H9 (cell line): ENCODE measurements at regions not wholly inside any gene's neighbourhood (a gene's known extent, or its start where the extent isn't known, plus 50 kb on each side); places are given as distances from the start of the nearest gene placed in this dataset.
A peak's percentile ranks its signal among the peaks of the same experiment; 100 is the strongest.
"Not testable (repeated sequence)": the region's sequence is repeated elsewhere in the genome, so short reads cannot be mapped to it uniquely, and the experiment has no call there.

ENCODE experiments used
- DNase-seq: peaks from one replicate; pipeline ENCODE4 v3.0.0-alpha.2; 2017
- H2AFZ ChIP-seq: one replicate; pipeline ENCODE4 v1.6.1; 2013; ENCODE audit warnings: mild to moderate bottlenecking, low read length, control low read depth, moderate library complexity
- H2AK5ac ChIP-seq: 2 replicates; pipeline ENCODE4 v1.6.1; 2013; ENCODE audit warnings: low read length, control low read depth, mixed read lengths; ENCODE audit not compliant: insufficient read length
- H2BK120ac ChIP-seq: one replicate; pipeline ENCODE4 v1.6.1; 2013; ENCODE audit warnings: low read depth, mild to moderate bottlenecking, low read length, control low read depth, inconsistent platforms; ENCODE audit not compliant: poor library complexity, severe bottlenecking
- H2BK12ac ChIP-seq: 2 replicates; pipeline ENCODE4 v1.6.1; 2013; ENCODE audit warnings: low read length, control low read depth, mixed read lengths, low read depth; ENCODE audit not compliant: insufficient read length
- H2BK15ac ChIP-seq: 2 replicates; pipeline ENCODE4 v1.6.1; 2013; ENCODE audit warnings: low read depth, low read length, control low read depth
- H2BK20ac ChIP-seq: one replicate; pipeline ENCODE4 v1.6.1; 2013; ENCODE audit warnings: low read depth, mild to moderate bottlenecking, low read length, control low read depth, inconsistent platforms; ENCODE audit not compliant: poor library complexity, severe bottlenecking
- H2BK5ac ChIP-seq: 2 replicates; pipeline ENCODE4 v1.6.1; 2013; ENCODE audit warnings: low read length, control low read depth, mixed read lengths; ENCODE audit not compliant: insufficient read length
- H3K14ac ChIP-seq: 2 replicates; pipeline ENCODE4 v1.6.1; 2013; ENCODE audit warnings: low read length, control low read depth; ENCODE audit not compliant: insufficient read depth
- H3K18ac ChIP-seq: 2 replicates; pipeline ENCODE4 v1.6.1; 2013; ENCODE audit warnings: low read depth, mild to moderate bottlenecking, mixed read lengths, low read length, control low read depth; ENCODE audit not compliant: insufficient read length
- H3K23ac ChIP-seq: 2 replicates; pipeline ENCODE4 v1.6.1; 2013; ENCODE audit warnings: low read length, control low read depth, mixed read lengths, low read depth; ENCODE audit not compliant: insufficient read length
- H3K23me2 ChIP-seq: 2 replicates; pipeline ENCODE4 v1.6.1; 2013; ENCODE audit warnings: low read depth, mild to moderate bottlenecking, mixed read lengths, low read length, control low read depth; ENCODE audit not compliant: insufficient read length, poor library complexity, severe bottlenecking
- H3K27ac ChIP-seq: 2 replicates; pipeline ENCODE4 v1.5.1; 2013; ENCODE audit warnings: low read length, control low read depth, mixed read lengths, low read depth; ENCODE audit not compliant: insufficient read length
- H3K27me3 ChIP-seq: 2 replicates; pipeline ENCODE4 v1.6.1; 2013; ENCODE audit warnings: low read length, control low read depth, inconsistent platforms; ENCODE audit not compliant: insufficient read depth
- H3K4ac ChIP-seq: 2 replicates; pipeline ENCODE4 v1.6.1; 2013; ENCODE audit warnings: low read depth, mild to moderate bottlenecking, control low read depth, inconsistent platforms, low read length, moderate library complexity
- H3K4me1 ChIP-seq: 2 replicates; pipeline ENCODE4 v1.6.1; 2013; ENCODE audit warnings: low read length, control low read depth, inconsistent platforms; ENCODE audit not compliant: insufficient read depth
- H3K4me2 ChIP-seq: 2 replicates; pipeline ENCODE4 v1.6.1; 2013; ENCODE audit warnings: low read length, control low read depth, mixed read lengths; ENCODE audit not compliant: insufficient read length, insufficient read depth
- H3K56ac ChIP-seq: 2 replicates; pipeline ENCODE4 v1.6.1; 2013; ENCODE audit warnings: low read depth, mild to moderate bottlenecking, mixed read lengths, low read length, control low read depth; ENCODE audit not compliant: insufficient read length
- H3K79me1 ChIP-seq: 2 replicates; pipeline ENCODE4 v1.6.1; 2013; ENCODE audit warnings: low read depth, mild to moderate bottlenecking, moderate library complexity, low read length, control low read depth, inconsistent platforms; ENCODE audit not compliant: insufficient read depth, poor library complexity, severe bottlenecking
- H3K79me2 ChIP-seq: 2 replicates; pipeline ENCODE4 v1.6.1; 2013; ENCODE audit warnings: low read length, control low read depth, inconsistent platforms; ENCODE audit not compliant: insufficient read depth
- H3K9ac ChIP-seq: 2 replicates; pipeline ENCODE4 v1.6.1; 2013; ENCODE audit warnings: low read length, control low read depth, mixed read lengths; ENCODE audit not compliant: insufficient read length; ENCODE audit errors: extremely low read depth
- H3K9me3 ChIP-seq: one replicate; pipeline ENCODE4 v1.6.1; 2013; ENCODE audit warnings: low read depth, low read length, inconsistent platforms; ENCODE audit not compliant: control insufficient read depth
- H3T11ph ChIP-seq: one replicate; pipeline ENCODE4 v1.6.1; 2013; ENCODE audit warnings: mild to moderate bottlenecking, low read length, control low read depth, inconsistent platforms
- H4K20me1 ChIP-seq: one replicate; pipeline ENCODE4 v1.6.1; 2013; ENCODE audit not compliant: control insufficient read depth, insufficient read length, insufficient read depth
- H4K5ac ChIP-seq: 2 replicates; pipeline ENCODE4 v1.6.1; 2013; ENCODE audit warnings: low read depth, mild to moderate bottlenecking, mixed read lengths, low read length, control low read depth; ENCODE audit not compliant: insufficient read length
- H4K8ac ChIP-seq: replicated peaks from 2 replicates; pipeline ENCODE4 v1.6.1; 2013; ENCODE audit warnings: low read length, control low read depth, mixed read lengths, low read depth; ENCODE audit not compliant: insufficient read length
- H4K91ac ChIP-seq: 2 replicates; pipeline ENCODE4 v1.6.1; 2013; ENCODE audit warnings: low read depth, mild to moderate bottlenecking, moderate library complexity, mixed read lengths, low read length, control low read depth; ENCODE audit not compliant: insufficient read length
- H3K27ac Mint-ChIP-seq, 3 experiments: 2 replicates in 2 of 3; 3 replicates in 1 of 3; pipeline ENCODE4 v1.8.0; 2020 to 2021; ENCODE audit warnings: mixed read lengths in 3 of 3, mild to moderate bottlenecking in 1 of 3, moderate library complexity in 1 of 3
- H3K27me3 Mint-ChIP-seq: 2 replicates; pipeline ENCODE4 v1.8.0; 2021; ENCODE audit warnings: low read depth, mild to moderate bottlenecking, moderate library complexity, mixed read lengths
- H3K36me3 Mint-ChIP-seq, 3 experiments: 2 replicates in 2 of 3; 3 replicates in 1 of 3; pipeline ENCODE4 v1.8.0; 2020 to 2021; ENCODE audit warnings: low read depth in 3 of 3, mixed read lengths in 3 of 3; ENCODE audit not compliant: insufficient read depth in 1 of 3
- H3K4me1 Mint-ChIP-seq, 2 experiments: 2 replicates each; pipeline ENCODE4 v1.8.0; 2020; ENCODE audit warnings: mixed read lengths in 2 of 2
- H3K4me3 Mint-ChIP-seq, 2 experiments: 2 replicates in 1 of 2; 3 replicates in 1 of 2; pipeline ENCODE4 v1.8.0; 2020 to 2021; ENCODE audit warnings: mild to moderate bottlenecking in 2 of 2, mixed read lengths in 2 of 2, moderate library complexity in 1 of 2
- H3K9me3 Mint-ChIP-seq, 2 experiments: 2 replicates in 1 of 2; 3 replicates in 1 of 2; pipeline ENCODE4 v1.8.0; 2020; ENCODE audit warnings: mild to moderate bottlenecking in 2 of 2, mixed read lengths in 2 of 2, moderate library complexity in 1 of 2
- WGBS: extraction: QIAGEN DNeasy Blood & Tissue Kit; methylation state at CpG from one replicate; pipeline ENCODE4 v1.1.7; 2013; ENCODE audit warnings: missing lambda C conversion rate, low lambda C conversion rate, mixed read lengths; ENCODE audit not compliant: insufficient read length; ENCODE audit errors: extremely low coverage; 5-methylcytosine and 5-hydroxymethylcytosine counted together

GRCh38 chrX:89432652-89433231 lies 489.0 kb upstream of the TGIF2LX start:
- not testable (repeated sequence) for H3K23me2 ChIP-seq, H3K4me2 ChIP-seq, H3K56ac ChIP-seq, H3K18ac ChIP-seq, H4K8ac ChIP-seq, H4K91ac ChIP-seq, H3K9me3 ChIP-seq, H3K14ac ChIP-seq, H2BK12ac ChIP-seq, H4K5ac ChIP-seq, H2AFZ ChIP-seq, H3K9ac ChIP-seq, H2BK20ac ChIP-seq, H2BK5ac ChIP-seq, H3K27me3 ChIP-seq, H2AK5ac ChIP-seq, H2BK120ac ChIP-seq, H3K79me2 ChIP-seq, H3K79me1 ChIP-seq, H3T11ph ChIP-seq, H3K27ac ChIP-seq, H4K20me1 ChIP-seq, H3K23ac ChIP-seq, H3K27me3 Mint-ChIP-seq, H3K4me1 ChIP-seq, H3K4ac ChIP-seq, H2BK15ac ChIP-seq
- Mint-ChIP-seq H3K36me3 (peaks cover 6 to 33% (median 11%) of the 10 kb centered on the region in 3 experiments), H3K4me3 (peak overlapping the region in 1 of 2 experiments; percentile 31; a peak in 2 of 5 replicates), H3K9me3 (peaks cover 8 to 14% of the 10 kb centered on the region in 2 experiments; a peak in 4 of 5 replicates), H3K27ac (peak overlapping the region; percentile 80 to 94 (median 91); a peak in 6 of 7 replicates), H3K4me1 (peaks cover 14 to 17% of the 10 kb centered on the region in 2 experiments)
- WGBS = no CpG with 5 or more reads among the region's 2 CpGs
- peak; percentile 63 for DNase-seq
